Heart right ventricle (tissue), 16 donors: ENCODE measurements at regions not wholly inside any gene's neighbourhood (a gene's known extent, or its start where the extent isn't known, plus 50 kb on each side); places are given as distances from the start of the nearest gene placed in this dataset.

Source experiments
- ATAC-seq, 8 donors: fragments of 200-7000 bp; cut with Tn5 transposase; one replicate each; pipeline ENCODE4 v1.9.1; 2020; ENCODE audit warnings: mild to moderate bottlenecking in 8 of 8, moderate library complexity in 8 of 8, moderate number of reproducible peaks in 1 of 8
- DNase-seq, 2 donors: peaks; one replicate each; pipeline ENCODE4 v3.0.0-alpha.2; 2020
- H3K27ac ChIP-seq, 10 donors: fragments of 200-600 bp; sonication (generic) in 2 of 10; one replicate each; pipeline versions ENCODE4 v1.5.0 to v1.8.0; 2020 to 2022; ENCODE audit warnings: mild to moderate bottlenecking in 3 of 10
- H3K27me3 ChIP-seq, 7 donors: fragments of 200-600 bp; one replicate each; pipeline ENCODE4 v1.8.0; 2021 to 2022; ENCODE audit warnings: mild to moderate bottlenecking in 2 of 7
- H3K36me3 ChIP-seq, 9 donors: fragments of 200-600 bp; sonication (generic) in 1 of 9; one replicate each; pipeline versions ENCODE4 v1.5.0 to v1.8.0; 2020 to 2022; ENCODE audit warnings: mild to moderate bottlenecking in 2 of 9
- H3K4me1 ChIP-seq, 9 donors: fragments of 200-600 bp; sonication (generic) in 1 of 9; one replicate each; pipeline versions ENCODE4 v1.5.0 to v1.8.0; 2020 to 2022; ENCODE audit warnings: mild to moderate bottlenecking in 4 of 9
- H3K4me3 ChIP-seq, 10 donors: fragments of 200-600 bp; sonication (generic) in 2 of 10; one replicate each; pipeline versions ENCODE4 v1.5.0 to v1.8.0; 2020 to 2022; ENCODE audit warnings: mild to moderate bottlenecking in 7 of 10, moderate library complexity in 2 of 10
- H3K9me3 ChIP-seq, 11 donors: fragments of 200-600 bp in 10 of 11; sonication (generic) in 2 of 11; one replicate each; pipeline versions ENCODE4 v1.5.0 to v1.8.0; 2013 to 2022; ENCODE audit warnings: mild to moderate bottlenecking in 2 of 11, control low read depth in 1 of 11, moderate library complexity in 1 of 11
- WGBS, 2 donors: extraction: QIAGEN DNeasy Blood & Tissue Kit; methylation state at CpG; one replicate each; pipeline ENCODE4 v1.1.7; 2013; ENCODE audit warnings: inconsistent platforms in 1 of 2; 5-methylcytosine and 5-hydroxymethylcytosine counted together
- intact Hi-C, 10 donors: fragments of 100-400 bp; cut with DNase I; formaldehyde crosslinking; loops; one replicate each; pipeline versions ENCODE4 v1.11.1 to v1.14.2; 2022
- TF ChIP-seq, protein P1 (sequence below), 9 donors: fragments of 200-600 bp; sonication (generic) in 2 of 9; IDR thresholded peaks; one replicate each; pipeline versions ENCODE4 v1.5.0 to v1.8.0; 2021 to 2022; ENCODE audit warnings: antibody characterized with exemption in 9 of 9, mild to moderate bottlenecking in 5 of 9, moderate library complexity in 1 of 9
- donor health status: Arrhythmogenic right ventricular cardiomyopathy.
- donor health status: ischemic (EF 13 %, LVEDD 7.1; RV severe dilation, severe dysfunction).
- donor health status: healthy with polysubstance abuse.
- donor health status: DM: no; HTN: yes; CAD: no.
- donor health status: DM: no; HTN: no; CAD: no.
- donor health status: ischemic (EF 25% LVEDD 6.9; RV normal size, moderate dysfunction).
- donor health status: ischemic (EF 25% LVEDD 5.7; RV mildly dilated, moderate dysfunction).
- donor health status: healthy.
- donor health status: DM: yes; HTN: yes; CAD: no.
- donor health status: Ischemic cardiomyopathy.
- donor health status: ischemic (EF 35%, LVEDD 5.7; RV mildly dilated, moderate dysfunction).
- donor health status: nonischemic (EF 11% LVEDD 7.7; RV severe dilation, severe dysfunction).
- donor health status: DM: yes; HTN: yes; CAD: no.
- donor health status: PGD.
- donor health status: ischemic (EF 29% LVEDD 5.4; RV normal size, mild dysfunction).
- donor health status: nonischemic (EF 23%, LVEDD 6.1; RV moderate dilation, normal function).

DNA sequence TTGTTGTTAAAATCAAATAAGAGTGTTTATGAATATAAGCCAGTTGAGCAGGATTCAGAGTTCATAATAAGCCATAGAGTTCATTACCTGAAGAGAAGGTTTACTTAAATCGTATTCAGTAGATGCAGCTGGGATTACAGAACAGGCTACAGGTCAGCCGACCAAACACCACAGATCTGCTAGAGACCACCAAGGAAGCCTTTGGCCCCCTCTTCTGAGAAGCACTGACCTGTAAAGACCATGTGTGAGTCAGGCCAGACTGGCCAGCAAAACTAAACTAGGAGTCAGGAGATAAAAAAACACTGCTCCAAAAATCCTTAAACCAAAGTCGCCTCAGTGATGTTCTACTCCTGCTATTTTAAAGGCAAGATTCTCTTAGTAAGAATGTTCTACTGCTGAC is 1125.5 kb downstream of the FAT4 start:
- TF ChIP-seq, protein P1, sequence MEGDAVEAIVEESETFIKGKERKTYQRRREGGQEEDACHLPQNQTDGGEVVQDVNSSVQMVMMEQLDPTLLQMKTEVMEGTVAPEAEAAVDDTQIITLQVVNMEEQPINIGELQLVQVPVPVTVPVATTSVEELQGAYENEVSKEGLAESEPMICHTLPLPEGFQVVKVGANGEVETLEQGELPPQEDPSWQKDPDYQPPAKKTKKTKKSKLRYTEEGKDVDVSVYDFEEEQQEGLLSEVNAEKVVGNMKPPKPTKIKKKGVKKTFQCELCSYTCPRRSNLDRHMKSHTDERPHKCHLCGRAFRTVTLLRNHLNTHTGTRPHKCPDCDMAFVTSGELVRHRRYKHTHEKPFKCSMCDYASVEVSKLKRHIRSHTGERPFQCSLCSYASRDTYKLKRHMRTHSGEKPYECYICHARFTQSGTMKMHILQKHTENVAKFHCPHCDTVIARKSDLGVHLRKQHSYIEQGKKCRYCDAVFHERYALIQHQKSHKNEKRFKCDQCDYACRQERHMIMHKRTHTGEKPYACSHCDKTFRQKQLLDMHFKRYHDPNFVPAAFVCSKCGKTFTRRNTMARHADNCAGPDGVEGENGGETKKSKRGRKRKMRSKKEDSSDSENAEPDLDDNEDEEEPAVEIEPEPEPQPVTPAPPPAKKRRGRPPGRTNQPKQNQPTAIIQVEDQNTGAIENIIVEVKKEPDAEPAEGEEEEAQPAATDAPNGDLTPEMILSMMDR (IDR thresholded peaks at IDR 0.05) = no peak
- H3K4me1 ChIP-seq = peaks cover 0 to 7% (median 0%) of the 10 kb centered on the region in 9 donors
- H3K4me3 ChIP-seq = no peak overlapping the region
- H3K9me3 ChIP-seq = no peaks in the 10 kb centered on the region
- no peak for ATAC-seq
- no peaks in the 10 kb centered on the region for H3K27me3 ChIP-seq
- H3K27ac ChIP-seq = no peak overlapping the region
- DNase-seq = no peak
- H3K36me3 ChIP-seq = no peaks in the 10 kb centered on the region
- intact Hi-C loops = no loop called here
- WGBS, 2 donors = 89 to 90% methylated on average over 3 of the region's 3 CpGs

DNA sequence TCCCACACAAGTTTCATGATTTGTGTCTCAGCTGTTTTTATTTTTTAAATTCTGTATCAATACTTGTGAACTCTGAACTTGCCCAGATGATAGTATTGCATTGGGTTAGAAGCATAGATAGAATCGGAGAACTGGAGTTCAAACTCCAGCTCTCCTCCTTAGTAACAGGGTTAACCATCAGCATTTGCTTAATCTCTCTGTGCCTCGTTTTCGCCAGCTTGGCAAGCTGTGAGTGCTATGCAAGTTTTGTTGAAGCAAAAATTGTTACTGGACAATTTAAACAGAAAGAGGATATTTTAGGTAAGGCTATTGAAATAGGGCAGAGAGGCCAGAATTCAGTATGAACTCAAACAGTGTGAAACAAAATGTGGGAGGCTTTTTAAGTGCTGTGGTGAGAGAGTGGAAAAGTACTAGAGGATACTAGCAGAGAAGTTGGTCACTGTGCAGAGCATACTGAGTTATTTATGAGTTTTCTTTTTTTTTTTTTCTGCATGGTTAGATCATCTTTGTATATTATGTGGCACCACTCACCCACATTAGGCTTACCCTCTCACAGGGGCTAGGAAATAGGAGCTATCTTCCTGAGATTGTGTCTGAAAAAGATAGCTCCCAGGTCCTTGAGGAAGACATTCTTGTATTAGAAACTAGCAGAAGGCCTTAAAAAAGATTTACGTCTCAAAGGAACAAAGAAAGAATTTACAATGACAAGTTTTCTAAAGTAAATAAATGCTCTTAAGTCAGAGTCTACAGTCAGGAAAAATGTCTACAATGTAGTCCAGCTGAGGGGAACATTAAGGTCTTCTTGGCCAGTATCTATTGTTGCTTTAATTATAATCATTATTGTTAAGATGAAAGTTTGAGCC is 1126.6 kb downstream of the FAT4 start:
- Histone ChIP-seq H3K27ac (peak overlapping the region in 2 of 10 donors; percentile 7 to 42), H3K4me1 (peaks cover 0 to 7% (median 0%) of the 10 kb centered on the region in 9 donors), H3K27me3 (no peaks in the 10 kb centered on the region), H3K36me3 (no peaks in the 10 kb centered on the region), H3K4me3 (no peak overlapping the region), H3K9me3 (no peaks in the 10 kb centered on the region)
- DNase-seq (no peak), ATAC-seq (peak in 6 of 8 donors; percentile 51 to 85 (median 76))
- WGBS, 2 donors = 52 to 63% methylated on average over 4 of the region's 4 CpGs
- intact Hi-C loops = no loop called here
- TF ChIP-seq, protein P1 (IDR thresholded peaks at IDR 0.05) = no peak

DNA sequence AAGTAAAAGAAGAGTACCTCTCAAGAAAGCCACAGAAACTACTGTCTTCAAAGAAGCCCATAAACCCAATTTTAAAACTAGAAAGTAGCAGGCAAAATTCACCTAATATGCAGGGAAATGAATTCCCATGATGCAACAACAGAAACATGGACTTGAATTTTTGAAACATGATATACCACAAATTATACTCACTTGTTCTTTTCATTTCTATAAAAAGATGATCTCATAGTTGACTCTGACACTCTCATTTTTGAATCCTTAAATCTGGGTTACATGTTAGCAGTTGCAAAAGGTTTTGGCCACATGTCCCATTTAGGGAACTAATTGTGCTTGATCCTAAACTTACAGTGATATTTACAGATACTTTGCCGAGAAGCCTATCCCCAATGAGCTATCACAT is 1130.8 kb downstream of the FAT4 start:
- DNase-seq = no peak
- TF ChIP-seq, protein P1 (IDR thresholded peaks at IDR 0.05) = no peak
- Histone ChIP-seq H3K4me1 (peaks cover 0 to 15% (median 0%) of the 10 kb centered on the region in 9 donors), H3K36me3 (no peaks in the 10 kb centered on the region), H3K9me3 (peaks cover 0 to under 1% (median 0%) of the 10 kb centered on the region in 11 donors), H3K27ac (no peak overlapping the region), H3K27me3 (no peaks in the 10 kb centered on the region), H3K4me3 (no peak overlapping the region)
- intact Hi-C loops = no loop called here
- WGBS, 2 donors = 79 to 88% methylated on average over 1 of the region's 1 CpG
- ATAC-seq = peak in 1 of 8 donors; percentile 14

DNA sequence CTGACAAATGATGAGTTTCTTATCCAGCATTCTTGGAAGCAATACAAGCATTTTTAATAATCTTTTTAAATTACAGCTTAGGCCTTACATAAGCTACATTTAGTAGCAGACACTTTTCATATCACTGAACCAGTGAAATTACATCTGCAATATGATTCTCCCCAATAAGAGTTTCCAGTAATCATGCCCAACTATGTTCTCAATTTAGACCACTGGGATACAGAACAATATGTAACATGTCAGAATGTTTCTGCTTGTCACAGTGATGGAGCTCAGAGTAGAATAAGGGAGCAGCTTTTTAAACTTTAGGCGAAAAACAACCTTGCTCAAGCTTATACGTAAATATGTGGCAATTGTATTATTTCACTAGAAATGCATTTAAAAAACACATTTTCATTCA is 1132.2 kb downstream of the FAT4 start:
- Histone ChIP-seq H3K4me3 (no peak overlapping the region), H3K4me1 (peaks cover 0 to 9% (median 0%) of the 10 kb centered on the region in 9 donors), H3K36me3 (no peaks in the 10 kb centered on the region), H3K27ac (no peak overlapping the region), H3K9me3 (peaks cover 0 to 3% (median 0%) of the 10 kb centered on the region in 11 donors), H3K27me3 (no peaks in the 10 kb centered on the region)
- no peak for DNase-seq
- 76 to 79% methylated on average over 2 of the region's 2 CpGs for WGBS, 2 donors
- TF ChIP-seq, protein P1 (IDR thresholded peaks at IDR 0.05) = no peak
- ATAC-seq = peak in 2 of 8 donors; percentile 69 to 92
- intact Hi-C loops = no loop called here
